HG02588 (cell line): ENCODE measurements at regions not wholly inside any gene's neighbourhood (a gene's known extent, or its start where the extent isn't known, plus 50 kb on each side); places are given as distances from the start of the nearest gene placed in this dataset.
A peak's percentile ranks its signal among the peaks of the same experiment; 100 is the strongest.

ENCODE experiments used
- ATAC-seq: cut with Tn5 transposase; IDR thresholded peaks from one replicate; pipeline ENCODE4 v1.9.1; 2021; ENCODE audit warnings: mild to moderate bottlenecking, moderate library complexity; ENCODE audit not compliant: unreplicated experiment

- ATAC-seq = no peak
These were observed 55.4 kb downstream of the CCER1 start for GRCh38 chr12:90899456-90900182.

- no peak for ATAC-seq
These were observed 57.0 kb downstream of the CCER1 start for GRCh38 chr12:90897986-90898385.

GRCh38 chr12:90897316-90897715 is 57.7 kb downstream of the CCER1 start:
- no peak for ATAC-seq

GRCh38 chr12:90896821-90897220 is 58.2 kb downstream of the CCER1 start:
- ATAC-seq = no peak

DNA sequence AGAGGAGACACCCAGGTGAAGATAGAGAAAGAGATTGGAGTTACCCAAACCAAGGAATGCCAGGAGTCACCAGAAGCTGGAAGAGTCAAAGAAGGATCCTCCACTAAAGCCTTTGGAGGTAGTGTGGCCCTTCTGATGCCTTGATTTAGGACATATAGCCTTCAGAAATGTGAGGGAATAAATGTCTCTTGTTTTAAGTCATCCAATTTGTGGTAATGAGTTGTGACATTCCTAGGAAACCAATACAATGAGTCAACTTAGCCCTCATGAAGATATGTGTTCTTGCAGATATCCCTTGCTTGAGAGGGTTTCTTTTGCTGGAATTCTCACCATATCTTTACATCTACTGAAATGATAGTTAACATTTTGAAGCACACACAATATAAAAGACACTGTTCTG is 58.8 kb downstream of the CCER1 start:
- no peak for ATAC-seq

GRCh38 chr12:90888316-90888715 is 66.7 kb downstream of the CCER1 start:
- ATAC-seq = no peak

- no peak for ATAC-seq
These were observed 71.5 kb downstream of the CCER1 start for GRCh38 chr12:90883456-90883855.

DNA sequence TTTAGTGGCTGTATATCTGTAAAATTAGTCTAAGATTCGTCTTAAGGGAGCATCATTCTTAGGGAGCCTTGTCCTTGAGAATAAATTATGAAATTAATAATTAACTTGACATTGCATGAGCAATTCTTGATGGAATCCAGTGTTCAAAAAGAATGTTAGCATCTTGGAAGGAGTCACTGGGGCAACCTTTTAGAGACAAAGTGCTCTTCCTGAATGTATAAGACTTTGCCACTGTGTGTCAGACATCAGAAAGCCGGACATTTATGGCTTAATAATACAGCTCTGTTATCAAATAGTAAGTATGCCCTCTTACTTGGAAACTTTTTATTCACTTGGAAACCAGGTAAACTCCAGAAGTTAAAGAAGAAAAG is 83.3 kb downstream of the CCER1 start:
- ATAC-seq = no peak

DNA sequence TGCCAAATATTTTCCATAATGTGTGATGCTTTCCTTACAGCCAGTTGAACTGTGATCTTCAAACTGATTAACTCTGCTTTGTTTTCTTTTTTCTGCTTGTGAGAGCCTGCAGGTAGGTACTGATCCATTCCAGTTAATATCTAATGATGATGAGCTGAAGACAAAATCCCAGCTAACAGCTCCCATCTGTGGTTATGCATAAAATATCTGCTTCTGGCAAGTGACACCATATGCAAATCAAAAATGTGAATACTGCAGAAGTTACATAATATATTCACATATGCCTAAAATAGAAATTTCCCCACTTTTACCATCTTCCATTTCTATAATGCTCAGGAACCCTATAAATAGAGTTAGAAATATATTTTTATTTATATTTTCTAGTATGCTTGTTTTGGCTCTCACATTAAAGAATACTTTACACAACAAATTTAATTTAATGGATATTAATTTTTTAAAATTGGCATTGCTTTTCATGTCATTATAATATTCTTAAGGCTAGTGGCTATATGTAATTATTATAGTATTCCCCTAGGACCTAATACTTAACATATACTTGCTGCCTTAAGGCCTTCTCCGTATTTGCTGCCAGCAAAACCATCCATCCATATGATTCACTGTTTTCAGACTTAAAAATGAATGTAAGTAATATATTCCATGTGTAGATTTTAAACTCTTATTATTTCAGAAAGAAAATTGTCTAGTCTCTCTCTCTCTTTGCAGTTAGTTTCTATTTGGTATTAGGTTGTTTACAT is 83.8 kb downstream of the CCER1 start:
- no peak for ATAC-seq

- no peak for ATAC-seq
These were observed 86.3 kb downstream of the CCER1 start for GRCh38 chr12:90868626-90869025.

DNA sequence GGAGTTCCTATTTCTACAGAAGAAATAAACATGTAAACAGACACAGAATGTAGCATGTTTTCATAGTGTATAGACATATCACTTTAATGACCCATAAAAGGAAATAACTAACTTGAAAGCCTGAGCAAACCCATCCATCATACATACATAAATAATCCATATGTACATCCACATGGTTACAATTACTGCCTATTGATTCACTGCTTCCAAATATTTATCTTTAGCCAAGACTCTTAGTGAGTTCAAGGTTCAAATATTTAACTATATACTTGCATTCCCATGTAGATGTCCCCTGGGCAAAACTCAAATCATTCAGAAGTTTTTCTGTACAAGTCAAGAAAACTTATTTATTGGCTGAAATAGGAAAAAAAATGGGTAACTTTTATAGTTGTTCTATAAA is 95.4 kb downstream of the CCER1 start:
- no peak for ATAC-seq

DNA sequence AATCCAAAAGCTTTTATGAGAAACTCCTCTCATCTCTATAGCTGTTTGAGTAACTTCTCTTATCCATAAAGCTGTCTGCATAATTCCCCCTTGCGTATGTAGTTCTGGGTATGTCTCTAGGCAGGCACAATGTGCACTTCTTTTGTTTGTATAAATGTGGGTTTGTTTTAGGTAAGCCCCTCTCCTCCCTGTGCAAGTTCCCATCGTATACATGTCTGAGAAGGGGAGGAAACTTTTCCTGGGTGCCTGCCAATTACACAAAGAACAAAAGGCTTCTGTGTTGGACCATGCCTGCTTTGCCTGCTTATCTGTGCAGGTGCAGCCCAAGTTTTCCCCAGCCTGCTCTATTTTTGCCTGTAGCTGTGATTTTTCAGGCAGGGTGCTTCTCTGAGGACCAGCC is 96.7 kb downstream of the CCER1 start:
- no peak for ATAC-seq

- ATAC-seq = no peak
These were observed 99.4 kb downstream of the CCER1 start for GRCh38 chr12:90855534-90855933.

DNA sequence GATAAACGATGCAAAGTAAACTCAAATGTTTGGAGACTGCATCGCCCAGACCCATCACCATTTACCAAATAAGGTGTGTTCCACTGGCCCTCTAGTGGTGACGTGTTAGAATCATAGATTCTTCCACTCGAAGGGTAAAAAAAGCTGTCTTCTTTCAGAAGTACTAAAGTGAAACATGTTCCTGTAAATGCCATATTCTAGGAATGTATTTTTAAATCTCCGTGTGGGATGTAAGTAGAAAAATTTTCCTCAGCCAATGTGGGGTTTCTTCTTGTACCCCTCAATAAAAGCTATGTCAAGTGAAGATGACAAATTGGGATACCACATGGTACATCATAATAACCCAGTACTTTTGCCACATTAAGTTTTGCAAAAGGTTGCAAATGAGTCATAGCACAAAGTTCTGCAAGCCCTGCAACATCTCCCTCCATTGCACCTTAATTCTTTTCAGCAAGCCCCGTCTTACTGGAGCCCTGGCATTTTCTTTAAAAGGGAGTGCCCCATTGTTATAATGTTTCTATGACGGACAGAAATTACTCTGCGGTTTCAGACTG is 100.8 kb downstream of the CCER1 start:
- ATAC-seq = peak; percentile 65

DNA sequence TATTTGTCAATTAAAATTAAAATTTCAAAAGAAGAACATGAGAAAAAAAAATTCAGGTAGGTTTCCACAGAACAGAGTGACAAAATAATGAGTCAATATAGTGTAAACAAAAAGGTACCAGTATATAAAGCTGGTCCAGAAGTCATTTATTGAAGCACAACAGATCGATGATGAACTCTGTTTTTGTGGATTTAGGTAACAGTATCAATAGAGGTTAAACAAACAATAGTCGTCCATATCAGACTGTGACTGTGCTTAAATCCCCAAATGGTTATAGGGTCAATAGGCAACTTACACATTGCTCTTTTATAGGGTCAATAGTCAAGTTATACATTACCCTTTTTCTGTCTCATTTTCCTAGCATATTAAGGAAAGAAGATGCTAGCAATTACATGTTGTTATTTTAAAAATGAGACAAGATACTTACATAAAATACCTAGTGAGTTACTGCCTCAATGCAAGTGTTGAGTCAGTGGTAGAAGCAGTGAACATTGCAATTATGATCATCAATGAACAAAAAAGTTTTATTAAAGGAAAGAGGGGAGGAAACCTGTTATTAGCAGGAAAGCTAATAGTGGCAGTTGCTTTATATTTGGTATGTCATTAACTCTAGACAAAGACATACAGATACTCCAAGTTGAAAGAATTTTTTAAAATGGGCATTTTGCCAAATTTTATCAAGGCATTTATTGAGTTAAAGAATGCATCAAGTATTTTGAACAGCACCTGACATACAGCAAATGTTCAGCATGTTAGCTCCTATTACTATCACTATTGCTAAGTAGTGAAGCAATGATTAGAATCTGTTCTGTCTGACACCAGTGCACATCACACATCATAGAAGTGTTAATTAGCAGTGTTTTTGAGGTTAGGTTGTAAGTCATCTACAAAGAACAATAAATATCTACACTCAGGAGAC is 102.9 kb downstream of the CCER1 start:
- no peak for ATAC-seq

DNA sequence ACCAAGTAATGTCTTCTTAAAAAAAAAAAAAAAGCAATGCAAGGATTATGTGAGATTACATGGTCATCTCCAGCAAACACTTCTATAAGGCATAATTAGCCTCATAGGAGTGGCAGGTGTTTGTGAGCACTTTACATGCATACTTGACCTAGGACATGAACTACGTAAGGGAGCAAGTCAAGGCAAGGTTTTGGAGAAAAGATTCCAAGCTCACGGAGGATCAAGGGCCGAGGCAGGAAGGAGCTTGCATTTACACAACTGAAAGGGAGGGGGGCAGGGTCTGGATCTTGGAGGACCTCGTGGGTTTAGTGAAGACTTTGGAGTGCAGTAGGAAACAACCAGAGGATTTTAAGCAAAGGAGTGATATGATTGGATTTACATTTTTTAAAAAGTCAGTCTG is 112.5 kb downstream of the CCER1 start:
- ATAC-seq = no peak

- ATAC-seq = no peak
These were observed 113.6 kb downstream of the CCER1 start for GRCh38 chr12:90841336-90841735.

DNA sequence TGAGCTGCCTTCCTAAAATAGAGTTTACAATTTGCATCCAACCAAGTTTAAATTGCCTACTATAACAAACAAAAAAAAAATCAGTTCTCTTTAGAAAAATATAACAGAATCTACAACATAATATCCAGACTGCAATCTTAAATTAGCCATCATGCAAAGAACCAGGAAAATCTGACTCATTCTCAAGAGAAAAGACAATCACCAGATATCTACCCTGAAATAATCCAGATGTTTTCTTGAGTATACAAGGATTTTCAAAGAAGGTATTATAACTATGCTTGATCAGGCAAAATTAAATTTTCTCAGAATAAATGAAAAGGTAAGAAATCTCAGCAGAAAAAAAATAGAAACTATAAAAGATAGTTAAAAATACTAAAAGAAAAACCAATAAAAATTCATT is 115.6 kb downstream of the CCER1 start:
- no peak for ATAC-seq

DNA sequence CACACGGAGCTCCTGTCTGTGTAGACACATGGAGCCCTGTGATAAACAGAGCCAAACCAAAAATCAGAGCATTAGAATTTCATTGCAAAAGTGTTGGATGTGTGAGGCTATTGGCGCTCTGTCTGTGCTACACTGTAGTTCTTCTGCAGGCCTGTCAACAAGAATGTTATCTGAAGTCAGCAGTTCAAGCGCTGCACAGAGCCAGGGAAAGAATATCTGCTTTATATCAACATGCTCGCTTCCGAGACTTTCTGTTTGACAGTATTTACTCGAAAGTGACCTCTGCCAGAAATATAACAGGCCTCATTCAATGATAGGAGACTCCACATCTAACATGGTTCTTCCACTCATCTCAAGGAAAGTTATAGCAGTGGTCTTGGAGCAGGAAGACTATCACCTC is 118.3 kb downstream of the CCER1 start:
- ATAC-seq = no peak

DNA sequence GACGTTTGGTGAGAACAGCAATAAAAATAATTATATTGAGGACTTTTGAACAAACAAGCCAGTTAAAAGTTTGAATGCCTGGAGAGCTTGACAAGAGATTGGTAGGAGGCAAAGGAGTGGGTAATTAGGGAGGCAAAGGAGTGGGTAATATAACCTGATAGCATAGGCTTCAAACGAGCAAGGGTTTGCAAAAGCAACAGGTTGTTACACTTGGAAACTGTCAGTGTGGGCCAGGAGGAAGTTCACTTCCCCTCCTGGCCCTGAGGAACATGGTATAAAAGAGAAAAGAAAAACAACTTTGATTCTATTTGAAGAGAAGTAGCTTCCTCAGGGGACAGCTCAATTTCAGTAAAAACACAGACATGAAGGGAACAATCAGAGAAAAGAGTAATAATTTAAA is 121.7 kb downstream of the CCER1 start:
- no peak for ATAC-seq

- no peak for ATAC-seq
These were observed 122.5 kb downstream of the CCER1 start for GRCh38 chr12:90832427-90832826.
